Glutamatergic neuron (in vitro differentiated cells): ENCODE measurements at regions not wholly inside any gene's neighbourhood (a gene's known extent, or its start where the extent isn't known, plus 50 kb on each side); places are given as distances from the start of the nearest gene placed in this dataset.

ENCODE experiments used
- DNase-seq: peaks from one replicate; pipeline ENCODE4 v3.0.0; 2022
- H3K27ac Mint-ChIP-seq: one replicate; pipeline ENCODE4 v1.8.0; 2020; ENCODE audit warnings: mild to moderate bottlenecking, mixed read lengths, inconsistent platforms; ENCODE audit not compliant: unreplicated experiment
- H3K27me3 Mint-ChIP-seq: one replicate; pipeline ENCODE4 v1.8.0; 2020; ENCODE audit warnings: mild to moderate bottlenecking, moderate library complexity, mixed read lengths, inconsistent platforms; ENCODE audit not compliant: unreplicated experiment
- H3K36me3 Mint-ChIP-seq: one replicate; pipeline ENCODE4 v1.8.0; 2020; ENCODE audit warnings: mild to moderate bottlenecking, mixed read lengths, inconsistent platforms; ENCODE audit not compliant: unreplicated experiment
- H3K4me1 Mint-ChIP-seq: one replicate; pipeline ENCODE4 v1.8.0; 2020; ENCODE audit warnings: mild to moderate bottlenecking, low read depth, mixed read lengths, inconsistent platforms; ENCODE audit not compliant: unreplicated experiment
- H3K4me3 Mint-ChIP-seq: one replicate; pipeline ENCODE4 v1.8.0; 2020; ENCODE audit warnings: mild to moderate bottlenecking, mixed read lengths, inconsistent platforms; ENCODE audit not compliant: unreplicated experiment
- H3K9me3 Mint-ChIP-seq: one replicate; pipeline ENCODE4 v1.8.0; 2020; ENCODE audit warnings: mild to moderate bottlenecking, moderate library complexity, mixed read lengths, inconsistent platforms; ENCODE audit not compliant: unreplicated experiment
- TF ChIP-seq, protein P1 (sequence below): fragments of 200-600 bp; sonication (generic); IDR thresholded peaks from one replicate; pipeline ENCODE4 v1.5.0; 2021; ENCODE audit not compliant: partially characterized antibody, unreplicated experiment

DNA sequence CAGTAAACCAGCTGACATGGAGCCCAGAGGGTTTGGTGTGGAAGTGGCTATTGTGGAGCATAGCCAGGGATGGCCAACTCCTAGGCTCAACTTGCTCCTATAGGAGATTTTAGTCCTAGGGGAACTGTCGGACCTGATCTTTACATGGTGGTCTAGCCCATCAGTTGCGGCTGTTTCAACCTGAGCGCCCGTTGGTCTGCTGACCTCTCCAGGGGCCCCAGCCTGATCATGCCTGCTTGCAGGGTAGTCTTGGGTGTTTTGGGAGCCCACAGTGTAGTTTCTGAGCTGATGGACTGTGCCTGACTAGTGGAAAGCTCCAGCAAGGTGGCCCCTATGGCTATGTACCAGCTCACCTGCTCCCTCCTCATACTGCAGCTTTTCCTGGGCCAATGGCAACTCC is 597.0 kb downstream of the IQCM start:
- DNase-seq: no peak
- no peaks in the 10 kb centered on the region for H3K4me1 Mint-ChIP-seq
- no peak overlapping the region for H3K27ac Mint-ChIP-seq
- TF ChIP-seq, protein P1, sequence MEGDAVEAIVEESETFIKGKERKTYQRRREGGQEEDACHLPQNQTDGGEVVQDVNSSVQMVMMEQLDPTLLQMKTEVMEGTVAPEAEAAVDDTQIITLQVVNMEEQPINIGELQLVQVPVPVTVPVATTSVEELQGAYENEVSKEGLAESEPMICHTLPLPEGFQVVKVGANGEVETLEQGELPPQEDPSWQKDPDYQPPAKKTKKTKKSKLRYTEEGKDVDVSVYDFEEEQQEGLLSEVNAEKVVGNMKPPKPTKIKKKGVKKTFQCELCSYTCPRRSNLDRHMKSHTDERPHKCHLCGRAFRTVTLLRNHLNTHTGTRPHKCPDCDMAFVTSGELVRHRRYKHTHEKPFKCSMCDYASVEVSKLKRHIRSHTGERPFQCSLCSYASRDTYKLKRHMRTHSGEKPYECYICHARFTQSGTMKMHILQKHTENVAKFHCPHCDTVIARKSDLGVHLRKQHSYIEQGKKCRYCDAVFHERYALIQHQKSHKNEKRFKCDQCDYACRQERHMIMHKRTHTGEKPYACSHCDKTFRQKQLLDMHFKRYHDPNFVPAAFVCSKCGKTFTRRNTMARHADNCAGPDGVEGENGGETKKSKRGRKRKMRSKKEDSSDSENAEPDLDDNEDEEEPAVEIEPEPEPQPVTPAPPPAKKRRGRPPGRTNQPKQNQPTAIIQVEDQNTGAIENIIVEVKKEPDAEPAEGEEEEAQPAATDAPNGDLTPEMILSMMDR: no peak
- no peaks in the 10 kb centered on the region for H3K27me3 Mint-ChIP-seq
- H3K9me3 Mint-ChIP-seq: peaks cover 4% of the 10 kb centered on the region
- H3K4me3 Mint-ChIP-seq: no peak overlapping the region
- peaks cover 4% of the 10 kb centered on the region for H3K36me3 Mint-ChIP-seq

DNA sequence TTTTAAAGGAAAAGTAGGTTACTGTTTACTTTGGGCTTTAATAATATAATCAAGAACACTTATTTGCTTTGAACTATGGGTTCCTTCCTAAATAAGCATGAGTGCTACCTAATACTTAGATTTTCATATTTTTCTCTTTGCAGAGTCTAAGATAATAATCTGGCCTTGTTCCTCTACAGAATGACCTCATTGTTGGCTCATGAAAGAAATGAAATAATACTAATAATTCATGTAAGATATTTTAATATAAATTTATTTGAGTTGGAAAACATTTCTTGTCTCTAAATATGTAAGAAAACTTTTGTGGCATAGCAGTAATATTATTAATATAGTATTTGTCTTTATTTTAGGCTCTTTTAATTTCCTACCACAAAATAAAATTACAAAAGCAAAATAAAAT is 601.3 kb downstream of the IQCM start:
- no peaks in the 10 kb centered on the region for H3K27me3 Mint-ChIP-seq
- H3K36me3 Mint-ChIP-seq: no peaks in the 10 kb centered on the region
- no peak for DNase-seq
- no peak overlapping the region for H3K4me3 Mint-ChIP-seq
- no peaks in the 10 kb centered on the region for H3K4me1 Mint-ChIP-seq
- H3K27ac Mint-ChIP-seq: no peak overlapping the region
- peaks cover 3% of the 10 kb centered on the region for H3K9me3 Mint-ChIP-seq
- TF ChIP-seq, protein P1: no peak

GRCh38 chr4:149211876-149212275 is 603.8 kb downstream of the IQCM start:
- no peaks in the 10 kb centered on the region for H3K27me3 Mint-ChIP-seq
- H3K4me3 Mint-ChIP-seq: no peak overlapping the region
- no peak for DNase-seq
- H3K9me3 Mint-ChIP-seq: no peaks in the 10 kb centered on the region
- H3K4me1 Mint-ChIP-seq: no peaks in the 10 kb centered on the region
- no peak overlapping the region for H3K27ac Mint-ChIP-seq
- no peaks in the 10 kb centered on the region for H3K36me3 Mint-ChIP-seq
- TF ChIP-seq, protein P1: no peak

DNA sequence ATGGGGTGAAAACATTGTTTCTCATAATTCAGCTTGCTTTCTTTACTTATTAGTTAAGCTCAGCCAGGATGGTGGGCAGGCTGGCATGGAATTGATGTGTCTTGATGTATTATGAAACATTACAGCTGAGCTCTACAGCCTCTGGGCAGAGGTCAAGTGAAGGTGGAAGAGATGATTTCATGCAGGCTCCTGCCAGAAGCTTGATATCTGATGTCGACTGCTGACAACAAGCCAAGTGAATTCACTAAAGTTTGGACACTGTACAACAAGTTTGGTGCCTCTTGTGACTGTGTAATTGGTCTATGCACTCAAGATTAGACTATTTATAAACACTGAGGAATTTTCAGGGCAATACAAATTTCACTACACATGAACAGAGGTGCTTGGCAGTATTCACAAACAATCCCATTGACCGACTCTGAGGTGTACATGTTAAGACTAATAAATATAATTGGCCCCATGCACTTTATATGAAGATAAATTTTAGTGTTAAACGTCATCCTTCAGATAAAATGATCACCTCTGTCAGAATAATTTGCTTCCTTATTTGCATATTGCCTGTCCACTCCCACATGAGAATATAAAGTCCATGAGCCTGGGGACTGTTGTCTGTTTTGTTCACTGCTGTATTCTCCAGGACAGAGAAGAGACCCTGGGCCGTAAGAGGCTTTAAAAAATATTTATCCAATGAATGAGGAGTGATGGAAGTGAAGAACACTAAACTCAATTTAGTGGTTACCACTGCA is 612.2 kb downstream of the IQCM start:
- Mint-ChIP-seq H3K4me3 (no peak overlapping the region), H3K27ac (no peak overlapping the region), H3K36me3 (no peaks in the 10 kb centered on the region), H3K4me1 (no peaks in the 10 kb centered on the region), H3K27me3 (no peaks in the 10 kb centered on the region), H3K9me3 (no peaks in the 10 kb centered on the region)
- DNase-seq: no peak
- TF ChIP-seq, protein P1: no peak

GRCh38 chr4:149202117-149202516 is 613.5 kb downstream of the IQCM start:
- H3K27me3 Mint-ChIP-seq: no peaks in the 10 kb centered on the region
- H3K4me3 Mint-ChIP-seq: no peak overlapping the region
- no peaks in the 10 kb centered on the region for H3K36me3 Mint-ChIP-seq
- TF ChIP-seq, protein P1: no peak
- no peaks in the 10 kb centered on the region for H3K4me1 Mint-ChIP-seq
- no peak overlapping the region for H3K27ac Mint-ChIP-seq
- no peak for DNase-seq
- no peaks in the 10 kb centered on the region for H3K9me3 Mint-ChIP-seq
